Esophagus squamous epithelium (tissue), 4 donors: ENCODE measurements at regions not wholly inside any gene's neighbourhood (a gene's known extent, or its start where the extent isn't known, plus 50 kb on each side); places are given as distances from the start of the nearest gene placed in this dataset.
"Not testable (repeated sequence)": the region's sequence is repeated elsewhere in the genome, so short reads cannot be mapped to it uniquely, and the experiment has no call there.

Source experiments
- POLR2A ChIP-seq, 4 donors: fragments of 450-650 bp; IDR thresholded peaks; one replicate each; pipeline ENCODE4 v1.6.1; 2017; ENCODE audit warnings: antibody characterized with exemption in 4 of 4, mild to moderate bottlenecking in 4 of 4, moderate library complexity in 3 of 4
- TF ChIP-seq, protein P1 (sequence below), 6 experiments: fragments of 450-650 bp in 4 of 6; fragments of 200-600 bp in 2 of 6; sonication (generic) in 2 of 6; IDR thresholded peaks; one replicate each; pipeline ENCODE4 v1.5.1; 2016 to 2019; ENCODE audit warnings: antibody characterized with exemption in 6 of 6, mild to moderate bottlenecking in 4 of 6, moderate library complexity in 4 of 6

DNA sequence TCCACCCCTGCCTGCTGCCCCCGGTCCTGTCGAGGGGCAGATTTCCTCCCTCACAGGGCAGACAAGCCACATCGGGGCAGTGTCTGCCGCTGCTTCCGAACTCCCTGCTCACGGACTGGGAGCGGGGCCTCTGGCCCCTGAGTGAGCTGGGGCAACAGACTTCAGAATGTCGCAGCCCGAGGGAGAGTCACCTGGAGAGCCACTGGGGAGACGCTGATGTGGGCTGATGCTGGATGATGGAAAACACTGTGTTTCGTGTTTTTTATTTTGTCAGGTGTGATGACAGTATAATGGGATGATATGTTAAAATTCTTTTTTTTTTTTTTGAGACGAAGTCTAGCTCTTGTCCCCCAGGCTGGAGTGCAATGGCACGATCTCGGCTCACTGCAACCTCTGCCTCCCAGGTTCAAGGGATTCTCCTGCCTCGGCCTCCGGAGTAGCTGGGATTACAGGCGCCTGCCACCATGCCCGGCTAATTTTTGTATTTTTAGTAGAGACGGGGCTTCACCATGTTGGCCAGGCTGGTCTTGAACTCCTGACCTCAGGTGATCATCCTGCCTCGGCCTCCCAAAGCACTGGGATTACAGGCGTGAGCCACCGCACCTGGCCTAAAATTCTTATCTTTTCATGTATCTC, 52.1 kb upstream of the SEPTIN5 start:
- TF ChIP-seq, protein P1, sequence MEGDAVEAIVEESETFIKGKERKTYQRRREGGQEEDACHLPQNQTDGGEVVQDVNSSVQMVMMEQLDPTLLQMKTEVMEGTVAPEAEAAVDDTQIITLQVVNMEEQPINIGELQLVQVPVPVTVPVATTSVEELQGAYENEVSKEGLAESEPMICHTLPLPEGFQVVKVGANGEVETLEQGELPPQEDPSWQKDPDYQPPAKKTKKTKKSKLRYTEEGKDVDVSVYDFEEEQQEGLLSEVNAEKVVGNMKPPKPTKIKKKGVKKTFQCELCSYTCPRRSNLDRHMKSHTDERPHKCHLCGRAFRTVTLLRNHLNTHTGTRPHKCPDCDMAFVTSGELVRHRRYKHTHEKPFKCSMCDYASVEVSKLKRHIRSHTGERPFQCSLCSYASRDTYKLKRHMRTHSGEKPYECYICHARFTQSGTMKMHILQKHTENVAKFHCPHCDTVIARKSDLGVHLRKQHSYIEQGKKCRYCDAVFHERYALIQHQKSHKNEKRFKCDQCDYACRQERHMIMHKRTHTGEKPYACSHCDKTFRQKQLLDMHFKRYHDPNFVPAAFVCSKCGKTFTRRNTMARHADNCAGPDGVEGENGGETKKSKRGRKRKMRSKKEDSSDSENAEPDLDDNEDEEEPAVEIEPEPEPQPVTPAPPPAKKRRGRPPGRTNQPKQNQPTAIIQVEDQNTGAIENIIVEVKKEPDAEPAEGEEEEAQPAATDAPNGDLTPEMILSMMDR (IDR thresholded peaks at IDR 0.05) = not testable (repeated sequence)
- TF ChIP-seq POLR2A (IDR thresholded peaks at IDR 0.05) = not testable (repeated sequence)
